GM23248 (cell line): ENCODE measurements at regions not wholly inside any gene's neighbourhood (a gene's known extent, or its start where the extent isn't known, plus 50 kb on each side); places are given as distances from the start of the nearest gene placed in this dataset.
A peak's percentile ranks its signal among the peaks of the same experiment; 100 is the strongest.

Experiments
- DNase-seq: peaks from one replicate; pipeline ENCODE4 v3.0.0-alpha.2; 2015
- H2AFZ ChIP-seq: fragments of 200-600 bp; sonication (generic); 2 replicates; pipeline ENCODE4 v1.6.1; 2016; ENCODE audit warnings: antibody characterized with exemption
- H3F3A ChIP-seq: fragments of 200-600 bp; sonication (generic); 2 replicates; pipeline ENCODE4 v1.6.1; 2016; ENCODE audit warnings: mild to moderate bottlenecking, antibody characterized with exemption, mixed run types; ENCODE audit not compliant: insufficient read depth
- H3K27ac ChIP-seq: fragments of 200-600 bp; sonication (generic); 2 replicates; pipeline ENCODE4 v1.5.1; 2016; ENCODE audit warnings: mild to moderate bottlenecking
- H3K27me3 ChIP-seq: fragments of 200-600 bp; sonication (generic); replicated peaks from 2 replicates; pipeline ENCODE4 v1.6.1; 2016; ENCODE audit warnings: mild to moderate bottlenecking; ENCODE audit not compliant: insufficient read depth
- H3K36me3 ChIP-seq: fragments of 200-600 bp; sonication (generic); 2 replicates; pipeline ENCODE4 v1.6.1; 2016; ENCODE audit warnings: low read depth, mild to moderate bottlenecking
- H3K4me1 ChIP-seq: fragments of 200-600 bp; sonication (generic); 2 replicates; pipeline ENCODE4 v1.6.1; 2016; ENCODE audit warnings: mild to moderate bottlenecking; ENCODE audit not compliant: insufficient read depth
- H3K4me2 ChIP-seq: fragments of 200-600 bp; sonication (generic); one replicate; pipeline ENCODE4 v1.6.1; 2016; ENCODE audit warnings: mild to moderate bottlenecking; ENCODE audit not compliant: unreplicated experiment
- H3K4me3 ChIP-seq: fragments of 200-600 bp; sonication (generic); 2 replicates; pipeline ENCODE4 v1.5.1; 2016; ENCODE audit warnings: mild to moderate bottlenecking
- H3K79me2 ChIP-seq: fragments of 200-600 bp; sonication (generic); 2 replicates; pipeline ENCODE4 v1.6.1; 2016; ENCODE audit warnings: mild to moderate bottlenecking; ENCODE audit not compliant: insufficient read depth
- H3K9ac ChIP-seq: fragments of 200-600 bp; sonication (generic); 2 replicates; pipeline ENCODE4 v1.6.1; 2016; ENCODE audit warnings: mild to moderate bottlenecking
- H3K9me2 ChIP-seq: fragments of 200-600 bp; sonication (generic); 2 replicates; pipeline ENCODE4 v1.6.1; 2016; ENCODE audit warnings: mixed run types, mild to moderate bottlenecking, moderate library complexity; ENCODE audit not compliant: insufficient read depth
- H3K9me3 ChIP-seq: fragments of 200-600 bp; sonication (generic); one replicate; pipeline ENCODE4 v1.6.1; 2017; ENCODE audit warnings: low read depth
- H4K20me1 ChIP-seq: fragments of 200-600 bp; sonication (generic); 2 replicates; pipeline ENCODE4 v1.6.0; 2016; ENCODE audit not compliant: insufficient read depth
- EZH2 ChIP-seq: fragments of 200-600 bp; sonication (generic); IDR thresholded peaks from 2 replicates; pipeline ENCODE4 v1.6.1; 2018; ENCODE audit warnings: antibody characterized with exemption, mild to moderate bottlenecking; ENCODE audit not compliant: insufficient read depth, poor library complexity, severe bottlenecking
- EZH2phosphoT487 ChIP-seq: fragments of 200-600 bp; sonication (generic); IDR thresholded peaks from 2 replicates; pipeline ENCODE4 v1.6.1; 2018; ENCODE audit warnings: antibody characterized with exemption, moderate library complexity, mild to moderate bottlenecking, low read depth; ENCODE audit not compliant: insufficient read depth
- WGBS, 2 experiments: methylation state at CpG; one replicate each; pipeline ENCODE4 v1.1.6; 2015 to 2017; ENCODE audit warnings: low lambda C conversion rate in 2 of 2, low coverage in 1 of 2; ENCODE audit errors: missing lambda C conversion rate in 2 of 2; 5-methylcytosine and 5-hydroxymethylcytosine counted together
- in situ Hi-C: fragments of 300-500 bp; cut with MboI; formaldehyde crosslinking; loops from 2 replicates; pipeline ENCODE4 v1.15.0; 2020

DNA sequence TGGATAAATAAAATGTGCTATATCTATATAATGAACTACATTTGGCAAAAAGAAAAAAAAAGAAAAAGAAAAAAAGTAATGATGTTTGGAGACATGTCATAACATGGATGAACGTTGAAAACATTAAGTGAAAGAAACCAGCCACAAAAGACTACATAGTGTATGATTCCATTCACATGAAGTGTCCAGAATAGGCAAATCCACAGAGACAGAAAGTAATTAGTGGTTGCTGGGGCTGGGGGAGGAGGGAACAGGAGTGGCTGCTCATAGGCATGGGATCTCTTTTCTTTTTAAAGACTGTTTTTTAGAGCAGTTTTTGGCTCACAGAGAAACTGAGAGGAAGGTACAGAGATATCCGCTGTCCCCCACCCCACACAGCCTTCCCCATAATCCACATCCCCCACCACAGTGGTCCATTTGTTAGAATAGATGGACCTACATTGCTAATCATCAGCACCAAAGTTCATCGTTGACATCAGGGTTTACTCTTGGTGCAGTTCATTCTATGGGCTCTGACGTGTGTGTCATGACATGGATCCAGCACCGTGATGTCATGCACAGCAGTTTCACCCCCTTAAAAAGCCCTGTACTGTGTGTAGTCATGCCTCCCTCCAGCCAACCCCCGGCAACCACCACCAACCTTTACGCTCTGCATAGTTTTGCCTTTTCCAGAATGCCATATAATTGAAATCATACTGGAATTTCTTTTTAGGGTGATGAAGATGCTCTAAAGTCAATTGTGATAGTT, 240.9 kb upstream of the RREB1 start:
- no peak for TF ChIP-seq EZH2phosphoT487
- no peak for TF ChIP-seq EZH2
- in situ Hi-C loops: no loop called here
- no peaks in the 10 kb centered on the region for H3K9me3 ChIP-seq
- no peak overlapping the region for H3K9ac ChIP-seq
- no peak overlapping the region for H3K4me3 ChIP-seq
- no peaks in the 10 kb centered on the region for H3K79me2 ChIP-seq
- no peaks in the 10 kb centered on the region for H3F3A ChIP-seq
- H3K27ac ChIP-seq: no peak overlapping the region
- WGBS, 2 experiments: 55 to 56% methylated on average over 7 of the region's 7 CpGs
- H3K4me1 ChIP-seq: no peaks in the 10 kb centered on the region
- no peaks in the 10 kb centered on the region for H4K20me1 ChIP-seq
- no peaks in the 10 kb centered on the region for H3K9me2 ChIP-seq
- no peak overlapping the region for H2AFZ ChIP-seq
- H3K36me3 ChIP-seq: no peaks in the 10 kb centered on the region
- H3K27me3 ChIP-seq: no peaks in the 10 kb centered on the region; the same call in 1 of the 2 replicates
- no peak overlapping the region for H3K4me2 ChIP-seq
- peak; percentile 36 for DNase-seq

DNA sequence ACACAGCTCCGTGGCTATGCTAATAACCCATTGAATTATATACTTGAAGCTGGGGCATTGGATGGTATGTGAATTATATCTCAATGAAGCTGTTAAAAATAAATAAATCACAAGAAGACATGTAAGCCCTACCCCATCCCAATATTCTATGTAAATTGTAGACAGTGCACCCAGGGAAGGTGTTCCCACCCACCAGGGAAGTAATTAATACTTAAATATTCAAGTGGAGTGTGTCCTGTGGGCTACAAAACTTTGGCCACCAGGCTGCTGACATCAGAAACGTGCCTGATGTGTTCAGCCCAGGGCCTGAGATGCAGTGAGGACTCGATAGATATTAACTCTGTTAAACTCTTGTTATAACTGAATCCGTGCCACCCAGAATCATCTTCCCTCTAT, 240.4 kb upstream of the RREB1 start:
- in situ Hi-C loops: no loop called here
- no peaks in the 10 kb centered on the region for H3K4me1 ChIP-seq
- no peaks in the 10 kb centered on the region for H4K20me1 ChIP-seq
- no peak overlapping the region for H2AFZ ChIP-seq
- H3K9ac ChIP-seq: no peak overlapping the region
- no peaks in the 10 kb centered on the region for H3F3A ChIP-seq
- no peaks in the 10 kb centered on the region for H3K79me2 ChIP-seq
- no peaks in the 10 kb centered on the region for H3K36me3 ChIP-seq
- no peak overlapping the region for H3K27ac ChIP-seq
- no peaks in the 10 kb centered on the region; the same call in 1 of the 2 replicates for H3K27me3 ChIP-seq
- DNase-seq: no peak
- 57 to 60% methylated on average over 4 of the region's 4 CpGs for WGBS, 2 experiments
- no peak for TF ChIP-seq EZH2
- no peak for TF ChIP-seq EZH2phosphoT487
- no peaks in the 10 kb centered on the region for H3K9me2 ChIP-seq
- H3K4me2 ChIP-seq: no peak overlapping the region
- H3K4me3 ChIP-seq: no peak overlapping the region
- no peaks in the 10 kb centered on the region for H3K9me3 ChIP-seq

DNA sequence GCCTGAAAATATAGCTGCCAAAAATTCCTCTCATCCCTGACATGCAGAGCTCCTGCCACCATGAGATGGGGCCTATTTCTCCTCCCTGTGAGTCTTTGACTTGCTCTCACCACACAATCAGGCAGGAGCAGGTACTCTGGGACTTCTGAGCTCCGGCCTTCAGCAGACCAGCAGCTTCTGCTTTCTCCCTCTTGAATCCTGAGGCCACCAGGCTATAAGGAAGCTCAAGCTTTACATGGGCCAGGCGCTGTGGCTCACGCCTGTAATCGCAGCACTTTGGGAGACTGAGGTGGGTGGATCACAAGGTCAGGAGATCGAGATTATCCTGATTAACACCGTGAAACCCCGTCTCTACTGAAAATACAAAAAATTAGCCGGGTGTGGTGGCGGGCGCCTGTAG, 238.7 kb upstream of the RREB1 start:
- 74 to 81% methylated on average over 10 of the region's 10 CpGs for WGBS, 2 experiments

DNA sequence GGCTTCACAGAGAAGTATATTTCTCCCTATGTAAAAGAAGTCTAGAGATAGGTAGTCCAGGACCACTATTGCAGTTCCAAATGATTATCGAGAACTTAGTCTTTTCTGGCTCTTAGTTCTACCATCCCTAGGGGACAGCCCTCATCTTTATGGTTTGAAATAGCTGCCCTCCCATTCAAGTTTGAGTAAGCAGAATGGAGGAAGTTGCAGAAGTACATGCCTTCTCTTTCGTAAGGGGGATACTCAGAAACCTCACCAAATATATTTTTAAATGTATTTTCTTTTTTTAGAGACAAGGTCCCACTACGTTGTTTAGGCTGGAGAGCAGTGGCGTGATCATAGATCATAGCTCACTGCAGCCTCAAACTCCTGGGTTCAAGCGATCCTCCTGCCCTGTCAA, 236.8 kb upstream of the RREB1 start:
- Histone ChIP-seq H3K9me3 (no peaks in the 10 kb centered on the region), H3F3A (0 out of 2 replicates have a peak, but pooled peaks cover under 1% of the 10 kb centered on the region), H2AFZ (no peak overlapping the region), H3K27ac (no peak overlapping the region), H3K79me2 (no peaks in the 10 kb centered on the region), H3K36me3 (no peaks in the 10 kb centered on the region), H3K9me2 (no peaks in the 10 kb centered on the region), H3K4me2 (no peak overlapping the region), H3K4me3 (no peak overlapping the region), H3K4me1 (peaks cover 6% of the 10 kb centered on the region; the same call in 1 of the 2 replicates), H4K20me1 (no peaks in the 10 kb centered on the region), H3K27me3 (no peaks in the 10 kb centered on the region), H3K9ac (no peak overlapping the region)
- in situ Hi-C loops: no loop called here
- WGBS, 2 experiments: 84% methylated on average over 5 of the region's 5 CpGs
- no peak for DNase-seq
- TF ChIP-seq EZH2: no peak
- TF ChIP-seq EZH2phosphoT487: no peak

More for the DNA sequence above, 238.7 kb upstream of the RREB1 start:
- Histone ChIP-seq H3K4me1 (no peaks in the 10 kb centered on the region), H3K79me2 (no peaks in the 10 kb centered on the region), H2AFZ (no peak overlapping the region), H3F3A (no peaks in the 10 kb centered on the region), H3K36me3 (no peaks in the 10 kb centered on the region), H3K9ac (no peak overlapping the region), H3K27me3 (no peaks in the 10 kb centered on the region), H3K9me2 (no peaks in the 10 kb centered on the region), H3K4me3 (no peak overlapping the region), H4K20me1 (no peaks in the 10 kb centered on the region), H3K27ac (no peak overlapping the region), H3K9me3 (no peaks in the 10 kb centered on the region), H3K4me2 (no peak overlapping the region)
- DNase-seq: no peak
- in situ Hi-C loops: no loop called here
- TF ChIP-seq EZH2 (no peak), EZH2phosphoT487 (no peak)
